ENCODE measurements at regions not wholly inside any gene's neighbourhood (a gene's known extent, or its start where the extent isn't known, plus 50 kb on each side); places are given as distances from the start of the nearest gene placed in this dataset.

GRCh38 chr16:11407047-11407982 lies 62.1 kb downstream of the RMI2 start (continued):
- TF ChIP-seq CBX1 (IDR thresholded peaks at IDR 0.05; ENCODE audit: low read depth) (no peak), SMC3 (IDR thresholded peaks at IDR 0.05; ENCODE audit: low read length) (peak; percentile 98), MXI1 (IDR thresholded peaks at IDR 0.05; ENCODE audit: borderline replicate concordance, low read depth, low read length) (0 out of 3 replicates have a peak, but pooled peaks have one; percentile 11), MAX (IDR thresholded peaks at IDR 0.05) (peak; percentile 33; the same call in 1 of the 2 replicates), MAF1 (CRISPR knock-in tag; IDR thresholded peaks at IDR 0.05; ENCODE audit: borderline replicate concordance) (no peak), ZNF562 (CRISPR knock-in tag; IDR thresholded peaks at IDR 0.05; ENCODE audit: borderline replicate concordance) (no peak), SOX5 (CRISPR knock-in tag; IDR thresholded peaks at IDR 0.05; ENCODE audit: borderline replicate concordance) (0 out of 2 replicates have a peak, but pooled peaks have one; percentile 13), TAF1 (CRISPR knock-in tag; IDR thresholded peaks at IDR 0.05) (no peak), CREB3 (CRISPR knock-in tag; IDR thresholded peaks at IDR 0.05) (no peak), HDAC2 (CRISPR knock-in tag; IDR thresholded peaks at IDR 0.05) (no peak; the same call in 1 of the 2 replicates), KDM2A (CRISPR knock-in tag; IDR thresholded peaks at IDR 0.05; ENCODE audit: borderline replicate concordance, low read depth) (0 out of 2 replicates have a peak, but pooled peaks have one; percentile 24), FOSL2 (CRISPR knock-in tag; IDR thresholded peaks at IDR 0.05) (0 out of 2 replicates have a peak, but pooled peaks have one; percentile 46), ZBTB7B (CRISPR knock-in tag; IDR thresholded peaks at IDR 0.05) (no peak), PHF20 (CRISPR knock-in tag; IDR thresholded peaks at IDR 0.05) (no peak), SOX13 (IDR thresholded peaks at IDR 0.05) (no peak), SOX13 (CRISPR knock-in tag; conservative IDR thresholded peaks at IDR 0.05 in 1 of 2, IDR thresholded peaks at IDR 0.05 in 1 of 2) (no peak), MBD4 (IDR thresholded peaks at IDR 0.05; ENCODE audit: borderline replicate concordance, low read length) (no peak), TRIM24 (CRISPR knock-in tag; IDR thresholded peaks at IDR 0.05) (no peak), HOXA7 (CRISPR knock-in tag; IDR thresholded peaks at IDR 0.05) (no peak), MIER3 (CRISPR knock-in tag; IDR thresholded peaks at IDR 0.05; ENCODE audit: borderline replicate concordance) (peak; percentile 42; the same call in 1 of the 2 replicates), THAP9 (CRISPR knock-in tag; IDR thresholded peaks at IDR 0.05; ENCODE audit: borderline replicate concordance) (peak; percentile 36; the same call in 1 of the 2 replicates), ZNF776 (CRISPR knock-in tag; IDR thresholded peaks at IDR 0.05) (no peak), ZNF3 (CRISPR knock-in tag; IDR thresholded peaks at IDR 0.05) (peak; percentile 63; the same call in 1 of the 2 replicates), ADNP (CRISPR knock-in tag; IDR thresholded peaks at IDR 0.05) (no peak)

Measured in HepG2 (cell line).